Epithelial cell of esophagus (primary cell): ENCODE measurements at regions not wholly inside any gene's neighbourhood (a gene's known extent, or its start where the extent isn't known, plus 50 kb on each side); places are given as distances from the start of the nearest gene placed in this dataset.
A peak's percentile ranks its signal among the peaks of the same experiment; 100 is the strongest.
"Not testable (repeated sequence)": the region's sequence is repeated elsewhere in the genome, so short reads cannot be mapped to it uniquely, and the experiment has no call there.

Experiments used
- DNase-seq: peaks from one replicate; pipeline ENCODE4 v3.0.0; 2010; ENCODE audit warnings: low read depth
- H3K4me3 ChIP-seq: 2 replicates; pipeline ENCODE4 v1.5.1; 2011; ENCODE audit warnings: mild to moderate bottlenecking, low read length, control low read depth
- CTCF ChIP-seq: IDR thresholded peaks from 2 replicates; pipeline ENCODE4 v1.5.1; 2011; ENCODE audit warnings: low read depth, mild to moderate bottlenecking, low read length, control low read depth, inconsistent platforms; ENCODE audit not compliant: insufficient read depth; ENCODE audit errors: missing control alignments

GRCh38 chr10:21368022-21368582 is 157.4 kb downstream of the SKIDA1 start:
- H3K4me3 ChIP-seq = no peak overlapping the region
- no peak for DNase-seq
- no peak for TF ChIP-seq CTCF

GRCh38 chr10:21366108-21366507 is 159.4 kb downstream of the SKIDA1 start:
- not testable (repeated sequence) for H3K4me3 ChIP-seq
- DNase-seq = peak; percentile 91

GRCh38 chr10:21364196-21365114 is 161.0 kb downstream of the SKIDA1 start:
- no peak overlapping the region for H3K4me3 ChIP-seq
- DNase-seq = peak; percentile 93

DNA sequence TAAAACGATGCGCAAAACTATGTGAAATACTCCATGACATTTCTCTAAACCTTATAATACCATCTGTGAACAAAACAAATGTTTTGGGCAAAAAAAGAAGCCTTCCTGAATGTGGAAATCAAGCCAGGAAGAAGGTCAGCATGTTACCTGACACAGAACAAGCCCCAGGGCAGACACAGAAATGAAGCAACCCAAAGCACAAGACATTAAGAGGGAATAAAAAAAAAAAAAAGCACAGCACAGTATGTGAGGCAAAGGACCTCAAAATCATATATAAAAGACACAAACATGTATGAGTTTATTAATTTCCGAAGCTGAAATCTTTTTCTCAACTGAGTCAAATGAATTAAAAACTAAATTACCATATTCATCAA is 161.8 kb downstream of the SKIDA1 start:
- no peak for TF ChIP-seq CTCF
- DNase-seq = peak; percentile 74
- H3K4me3 ChIP-seq = no peak overlapping the region

More at GRCh38 chr10:21364196-21365114, 161.0 kb downstream of the SKIDA1 start:
- TF ChIP-seq CTCF = no peak

DNA sequence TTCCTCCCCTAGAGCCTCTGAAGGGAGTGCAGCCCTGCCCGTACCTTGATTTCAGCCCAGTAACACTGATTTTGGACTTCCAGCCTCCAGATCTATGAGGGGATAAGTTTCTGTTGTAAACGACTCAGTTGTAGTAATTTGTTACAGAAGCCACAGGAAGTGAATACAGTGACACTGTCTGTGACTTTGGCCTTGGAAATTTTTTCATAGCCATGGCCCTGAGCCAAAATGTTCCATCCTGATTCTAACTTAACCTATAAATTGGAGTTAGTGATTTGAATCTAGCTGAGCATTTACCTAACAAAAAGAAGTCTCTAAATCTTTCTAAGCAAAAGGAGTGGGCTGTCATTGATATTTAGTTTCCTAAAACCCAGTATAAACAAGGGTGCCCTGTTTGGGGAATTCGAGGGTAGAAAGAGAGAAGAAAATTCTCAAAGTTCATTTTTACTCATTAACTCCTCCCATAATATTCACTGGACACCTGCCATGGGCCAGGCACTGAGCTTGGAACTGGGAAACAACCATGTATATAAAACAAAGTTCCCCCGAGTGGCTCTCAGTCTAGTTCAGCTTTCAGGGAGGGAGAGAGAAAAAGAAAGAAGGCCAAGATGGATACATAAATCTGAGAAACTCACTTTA is 162.3 kb downstream of the SKIDA1 start:
- no peak for DNase-seq
- no peak for TF ChIP-seq CTCF
- no peak overlapping the region for H3K4me3 ChIP-seq

GRCh38 chr10:21359202-21359601 is 166.3 kb downstream of the SKIDA1 start:
- no peak for TF ChIP-seq CTCF
- H3K4me3 ChIP-seq = no peak overlapping the region
- no peak for DNase-seq

DNA sequence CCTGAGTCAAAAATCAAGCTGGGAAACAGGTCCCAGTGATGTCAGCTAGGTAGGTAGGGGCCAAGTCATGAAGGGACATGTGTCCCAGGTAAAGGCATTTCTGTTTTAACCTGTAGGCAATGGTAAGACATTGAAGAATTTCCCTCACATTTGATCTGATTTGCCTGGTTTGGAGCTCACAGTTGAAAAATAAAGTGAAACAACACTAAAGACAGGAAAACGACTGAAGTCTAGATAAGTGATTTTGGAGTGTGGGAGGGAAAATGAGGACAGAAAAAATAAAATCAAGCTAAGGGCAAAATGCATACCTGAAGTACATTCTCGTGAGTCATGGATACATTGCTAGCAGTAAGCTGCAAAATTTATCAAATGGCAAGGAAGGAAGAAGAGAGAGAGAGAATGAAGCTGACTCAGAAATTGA is 169.9 kb downstream of the SKIDA1 start:
- peak; percentile 88 for DNase-seq
- no peak overlapping the region for H3K4me3 ChIP-seq
- no peak for TF ChIP-seq CTCF
